HepG2 (cell line): ENCODE measurements at regions not wholly inside any gene's neighbourhood (a gene's known extent, or its start where the extent isn't known, plus 50 kb on each side); places are given as distances from the start of the nearest gene placed in this dataset.

Source experiments
- ATAC-seq: fragments of 200-7000 bp; cut with Tn5 transposase; 3 replicates; pipeline ENCODE4 v1.9.1; 2020; ENCODE audit warnings: mild to moderate bottlenecking, moderate library complexity
- BruUV-seq: library from RNA; stranded (reverse); fragments of 400-500 nt; replicated peaks from 2 replicates; lab custom pipeline; 2021; lab: Mats Ljungman, UMichigan
- CTCF ChIA-PET: fragments of 300-600 bp; formaldehyde crosslinking; extraction: SDS; loops from one replicate; lab custom pipeline; 2021; ENCODE audit warnings: low total read pairs, inconsistent platforms, low intra/inter-chr PET ratio; lab: Yijun Ruan, JAX
- POLR2A ChIA-PET: fragments of 350-600 bp; sonication (Branson Sonifier 250); formaldehyde crosslinking; loops from one replicate; lab custom pipeline; 2020; ENCODE audit warnings: antibody characterized with exemption, inconsistent platforms; lab: Yijun Ruan, JAX
- DNase-seq: peaks from one replicate; pipeline ENCODE4 v3.0.0-alpha.2; 2015; ENCODE audit warnings: low spot score
- FAIRE-seq: peaks from 3 replicates; lab custom pipeline; 2011; peaks lifted over from hg19 to GRCh38; lab: Jason Lieb, UNC
- H2AFZ ChIP-seq: one replicate; pipeline ENCODE4 v1.6.1; 2011; ENCODE audit warnings: low read length, inconsistent platforms
- H3K27ac ChIP-seq: fragments of 300-600 bp; 3 replicates; pipeline ENCODE4 v1.8.0; 2011; ENCODE audit warnings: mixed run types, mild to moderate bottlenecking, mixed read lengths, low read length, inconsistent platforms; ENCODE audit not compliant: insufficient read depth; ENCODE audit errors: extremely low read length
- H3K27me3 ChIP-seq, 2 experiments: fragments of 200-600 bp in 1 of 2; 2 replicates in 1 of 2; 3 replicates in 1 of 2; pipeline versions ENCODE4 v1.6.0 to v1.8.0; 2011; ENCODE audit warnings: low read length in 2 of 2, mild to moderate bottlenecking in 2 of 2, moderate library complexity in 2 of 2, inconsistent platforms in 1 of 2; ENCODE audit not compliant: insufficient read depth in 2 of 2, control insufficient read depth in 1 of 2
- H3K36me3 ChIP-seq, 2 experiments: fragments of 200-600 bp in 1 of 2; replicated peaks in 1 of 2; 2 replicates in 1 of 2; 3 replicates in 1 of 2; pipeline versions ENCODE4 v1.5.1 to v1.8.0; 2011; ENCODE audit warnings: low read length in 2 of 2, inconsistent platforms in 1 of 2; ENCODE audit not compliant: insufficient read depth in 2 of 2, control insufficient read depth in 1 of 2
- H3K4me1 ChIP-seq: 2 replicates; pipeline ENCODE4 v1.5.1; 2012; ENCODE audit warnings: low read length, inconsistent platforms; ENCODE audit not compliant: insufficient read depth
- H3K4me2 ChIP-seq: 2 replicates; pipeline ENCODE4 v1.6.0; 2011; ENCODE audit warnings: low read depth, low read length, inconsistent platforms
- H3K4me3 ChIP-seq, 3 experiments: fragments of 200-600 bp in 1 of 3; sonication (generic), shearing (Covaris generic) in 1 of 3; replicated peaks in 1 of 3; 2 replicates each; pipeline ENCODE4 v1.5.1; 2011 to 2016; ENCODE audit warnings: low read length in 3 of 3, inconsistent platforms in 2 of 3, low read depth in 2 of 3, mild to moderate bottlenecking in 2 of 3, control low read depth in 1 of 3, mixed read lengths in 1 of 3; ENCODE audit not compliant: insufficient read depth in 1 of 3
- H3K79me2 ChIP-seq: one replicate; pipeline ENCODE4 v1.6.1; 2011; ENCODE audit warnings: low read length, inconsistent platforms; ENCODE audit not compliant: insufficient read depth
- H3K9ac ChIP-seq: 2 replicates; pipeline ENCODE4 v1.6.0; 2011; ENCODE audit warnings: mild to moderate bottlenecking, low read depth, low read length, inconsistent platforms; ENCODE audit not compliant: insufficient read depth
- H3K9me3 ChIP-seq: 2 replicates; pipeline ENCODE4 v1.5.1; 2012; ENCODE audit warnings: mild to moderate bottlenecking, low read length
- H4K20me1 ChIP-seq: 2 replicates; pipeline ENCODE4 v1.6.0; 2011; ENCODE audit warnings: inconsistent platforms, mild to moderate bottlenecking, low read length, moderate library complexity; ENCODE audit not compliant: insufficient read depth
- FOXP4 ChIP-seq: sonication (generic); formaldehyde crosslinking; IDR thresholded peaks from 2 replicates; pipeline ENCODE4 v1.4.0; 2020; ENCODE audit warnings: missing genetic modification reagents
- JUNB ChIP-seq: sonication (generic); formaldehyde crosslinking; IDR thresholded peaks from 2 replicates; pipeline ENCODE4 v1.8.0; 2022; ENCODE audit warnings: missing genetic modification reagents, mild to moderate bottlenecking, borderline replicate concordance
- MEIS2 ChIP-seq: sonication (generic); formaldehyde crosslinking; IDR thresholded peaks from 2 replicates; pipeline ENCODE4 v1.9.0; 2021; ENCODE audit warnings: mild to moderate bottlenecking, missing genetic modification reagents
- PAF1 ChIP-seq: IDR thresholded peaks from 2 replicates; pipeline ENCODE4 v1.6.1; 2016; ENCODE audit warnings: missing genetic modification reagents, missing compliant biosample characterization
- PRMT3 ChIP-seq: sonication (generic); formaldehyde crosslinking; IDR thresholded peaks from 2 replicates; pipeline ENCODE4 v1.8.1; 2022; ENCODE audit warnings: low read depth, mild to moderate bottlenecking, moderate library complexity, missing genetic modification reagents, borderline replicate concordance
- SNAI1 ChIP-seq: sonication (generic); formaldehyde crosslinking; IDR thresholded peaks from 2 replicates; pipeline ENCODE4 v1.5.0; 2020; ENCODE audit warnings: mild to moderate bottlenecking, missing genetic modification reagents, borderline replicate concordance
- TBP ChIP-seq: sonication (generic); formaldehyde crosslinking; IDR thresholded peaks from 2 replicates; pipeline ENCODE4 v1.5.0; 2020; ENCODE audit warnings: missing genetic modification reagents
- ZBTB2 ChIP-seq: sonication (generic); formaldehyde crosslinking; IDR thresholded peaks from 2 replicates; pipeline ENCODE4 v1.8.0; 2022; ENCODE audit warnings: low read depth, missing genetic modification reagents
- ZBTB39 ChIP-seq: sonication (generic); formaldehyde crosslinking; IDR thresholded peaks from 2 replicates; pipeline ENCODE4 v1.5.0; 2020; ENCODE audit warnings: missing genetic modification reagents
- ZBTB42 ChIP-seq: sonication (generic); formaldehyde crosslinking; IDR thresholded peaks from 2 replicates; pipeline ENCODE4 v1.5.0; 2020; ENCODE audit warnings: mild to moderate bottlenecking, missing genetic modification reagents
- ZC3H13 ChIP-seq: sonication (generic); formaldehyde crosslinking; IDR thresholded peaks from 2 replicates; pipeline ENCODE4 v1.8.1; 2023; ENCODE audit warnings: mild to moderate bottlenecking, missing genetic modification reagents, moderate library complexity
- ZNF446 ChIP-seq: sonication (generic); formaldehyde crosslinking; IDR thresholded peaks from 2 replicates; pipeline ENCODE4 v1.5.0; 2020; ENCODE audit warnings: mild to moderate bottlenecking, missing genetic modification reagents
- ZNF567 ChIP-seq: sonication (generic); formaldehyde crosslinking; IDR thresholded peaks from 2 replicates; pipeline ENCODE4 v1.8.1; 2023; ENCODE audit warnings: mild to moderate bottlenecking, missing genetic modification reagents, borderline replicate concordance
- ZNF589 ChIP-seq: sonication (generic); formaldehyde crosslinking; conservative IDR thresholded peaks from 2 replicates; pipeline ENCODE4 v1.8.0; 2022; ENCODE audit warnings: mild to moderate bottlenecking, moderate library complexity, missing genetic modification reagents
- ZNF598 ChIP-seq: sonication (generic); formaldehyde crosslinking; IDR thresholded peaks from 2 replicates; pipeline ENCODE4 v1.5.1; 2020; ENCODE audit warnings: mild to moderate bottlenecking, missing genetic modification reagents, borderline replicate concordance
- ZNF776 ChIP-seq: sonication (generic); formaldehyde crosslinking; IDR thresholded peaks from 2 replicates; pipeline ENCODE4 v1.4.0; 2020; ENCODE audit warnings: mild to moderate bottlenecking, missing genetic modification reagents
- WGBS: methylation state at CpG from one replicate; pipeline ENCODE4 v1.1.6; 2017; ENCODE audit warnings: low lambda C conversion rate; 5-methylcytosine and 5-hydroxymethylcytosine counted together
- in situ Hi-C: cut with HindIII; loops from 2 replicates; pipeline ENCODE4 v1.10.0; 2017; ENCODE audit warnings: low pct_unique_long_range_greater_than_20kb; ENCODE audit not compliant: extremely low pct_ligation_motif_present
- intact Hi-C: fragments of 100-400 bp; cut with micrococcal nuclease; formaldehyde crosslinking; loops from one replicate; pipeline ENCODE4 v1.10.0; 2022; ENCODE audit not compliant: unreplicated experiment

- TF ChIP-seq ZBTB2: no peak
- no peak for TF ChIP-seq ZNF446 (CRISPR knock-in tag)
- no peak for TF ChIP-seq JUNB
These were observed 102.5 kb upstream of the BASP1 start (continued) for GRCh38 chr5:17114715-17115599.

GRCh38 chr5:17115855-17116254 lies 101.6 kb upstream of the BASP1 start:
- H3K9ac ChIP-seq: no peak overlapping the region
- POLR2A ChIA-PET: no interaction called here
- FAIRE-seq (no peak), DNase-seq (no peak), ATAC-seq (no peak)
- no peaks in the 10 kb centered on the region for H3K4me1 ChIP-seq
- no peak overlapping the region for H2AFZ ChIP-seq
- no peak overlapping the region for H3K4me3 ChIP-seq
- in situ Hi-C loops (no loop called here), intact Hi-C loops (no loop called here)
- no TSS peak for BruUV-seq
- H4K20me1 ChIP-seq: no peaks in the 10 kb centered on the region
- no peaks in the 10 kb centered on the region for H3K36me3 ChIP-seq
- WGBS: 0% methylated on average over 1 of the region's 3 CpGs
- no peaks in the 10 kb centered on the region for H3K9me3 ChIP-seq
- no peak overlapping the region for H3K4me2 ChIP-seq
- H3K27ac ChIP-seq: no peak overlapping the region
- H3K79me2 ChIP-seq: no peaks in the 10 kb centered on the region
- CTCF ChIA-PET: no interaction called here
- peaks cover 0 to 3% of the 10 kb centered on the region in 2 experiments; a peak in 2 of 5 replicates for H3K27me3 ChIP-seq
- TF ChIP-seq ZBTB39 (CRISPR knock-in tag) (no peak), SNAI1 (CRISPR knock-in tag) (no peak), ZNF598 (no peak), TBP (CRISPR knock-in tag) (no peak), ZNF446 (CRISPR knock-in tag) (no peak), PRMT3 (CRISPR knock-in tag) (no peak), ZC3H13 (CRISPR knock-in tag) (no peak), FOXP4 (CRISPR knock-in tag) (no peak), ZNF776 (CRISPR knock-in tag) (no peak), MEIS2 (no peak), ZNF589 (CRISPR knock-in tag) (no peak), ZBTB42 (CRISPR knock-in tag) (no peak), ZNF567 (CRISPR knock-in tag) (no peak), PAF1 (CRISPR knock-in tag) (no peak)
